GM19240 (cell line): ENCODE measurements at regions not wholly inside any gene's neighbourhood (a gene's known extent, or its start where the extent isn't known, plus 50 kb on each side); places are given as distances from the start of the nearest gene placed in this dataset.
"Not testable (repeated sequence)": the region's sequence is repeated elsewhere in the genome, so short reads cannot be mapped to it uniquely, and the experiment has no call there.

Experiments
- DNase-seq: peaks from one replicate; pipeline ENCODE4 v3.0.0; 2011; ENCODE audit warnings: low spot score; ENCODE audit not compliant: insufficient read length

DNA sequence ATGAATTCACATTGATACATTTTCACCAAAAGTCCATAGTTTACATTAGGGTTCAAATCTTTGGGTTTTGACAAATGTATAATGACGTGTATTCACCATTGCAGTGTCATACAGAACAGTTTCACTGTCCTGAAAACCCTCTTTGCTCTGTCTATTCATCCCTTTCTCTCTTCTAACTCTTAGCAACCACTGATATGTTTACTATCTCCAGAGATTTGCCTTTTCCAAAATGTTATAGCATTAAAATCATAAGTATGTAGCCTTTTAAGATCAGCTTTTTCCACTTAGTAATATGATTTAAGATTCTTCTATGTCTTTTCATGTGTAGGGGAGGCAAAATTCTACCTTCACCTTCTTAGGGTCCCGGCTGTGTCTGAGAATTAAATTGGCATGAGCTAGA, 203.8 kb downstream of the TPRG1 start:
- DNase-seq: no peak

- no peak for DNase-seq
These were observed 211.9 kb downstream of the TPRG1 start for GRCh38 chr3:189383630-189384029.

- DNase-seq: not testable (repeated sequence)
These were observed 214.1 kb downstream of the TPRG1 start for GRCh38 chr3:189385880-189386279.

DNA sequence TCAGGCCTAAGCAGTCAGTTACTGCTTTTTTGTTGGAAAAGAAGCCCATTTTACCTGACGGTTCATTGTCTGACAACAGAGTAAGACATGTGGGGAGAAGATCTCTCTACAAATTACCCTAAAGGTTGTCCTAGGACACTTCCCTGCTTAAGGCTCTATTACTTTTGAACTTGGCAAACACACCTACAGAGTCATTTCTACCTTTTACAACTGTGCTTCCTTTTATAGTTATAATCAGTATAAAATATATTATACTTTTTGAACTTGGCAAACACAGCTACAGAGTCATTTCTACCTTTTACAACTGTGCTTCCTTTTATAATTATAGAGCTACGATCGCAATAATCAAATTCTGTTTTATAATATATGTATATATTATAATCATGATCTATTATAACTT, 215.0 kb downstream of the TPRG1 start:
- DNase-seq: no peak

DNA sequence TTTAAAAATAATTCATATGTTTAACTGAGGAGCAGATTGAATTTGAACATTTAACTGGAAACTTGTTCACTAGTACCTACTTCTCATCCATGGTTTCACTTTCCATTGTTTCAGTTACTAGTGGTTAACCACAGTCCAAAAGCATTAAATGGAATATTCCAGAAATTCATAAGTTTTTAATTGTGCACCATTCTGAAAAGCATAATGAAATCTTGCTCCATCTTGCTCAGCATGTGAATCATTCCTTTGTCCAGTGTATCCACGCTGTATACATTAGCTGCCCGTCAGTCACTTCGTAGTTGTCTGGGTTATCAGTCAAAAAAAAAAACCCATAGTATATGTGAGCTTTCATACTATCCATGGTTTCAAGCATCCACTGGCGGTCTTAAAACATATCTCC, 217.6 kb downstream of the TPRG1 start:
- DNase-seq: no peak

DNA sequence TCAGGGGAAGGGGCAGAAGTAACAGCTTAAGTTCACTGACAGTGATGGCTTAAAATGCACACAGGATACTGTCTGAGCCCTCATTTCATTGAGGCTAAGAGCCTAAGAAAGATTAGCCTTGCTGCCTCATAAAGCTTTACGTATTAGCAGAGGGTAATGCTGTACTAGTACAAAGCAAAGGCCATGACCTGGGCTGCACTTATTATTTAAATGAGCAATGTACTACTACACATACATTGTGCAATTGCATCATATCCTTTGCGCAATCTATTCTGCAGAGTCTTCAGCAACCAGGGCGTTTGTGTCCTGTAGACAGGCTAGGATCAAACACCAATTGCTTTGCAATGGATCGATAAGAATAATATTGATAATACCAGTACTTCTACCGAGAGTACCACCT, 221.8 kb downstream of the TPRG1 start:
- DNase-seq: no peak

DNA sequence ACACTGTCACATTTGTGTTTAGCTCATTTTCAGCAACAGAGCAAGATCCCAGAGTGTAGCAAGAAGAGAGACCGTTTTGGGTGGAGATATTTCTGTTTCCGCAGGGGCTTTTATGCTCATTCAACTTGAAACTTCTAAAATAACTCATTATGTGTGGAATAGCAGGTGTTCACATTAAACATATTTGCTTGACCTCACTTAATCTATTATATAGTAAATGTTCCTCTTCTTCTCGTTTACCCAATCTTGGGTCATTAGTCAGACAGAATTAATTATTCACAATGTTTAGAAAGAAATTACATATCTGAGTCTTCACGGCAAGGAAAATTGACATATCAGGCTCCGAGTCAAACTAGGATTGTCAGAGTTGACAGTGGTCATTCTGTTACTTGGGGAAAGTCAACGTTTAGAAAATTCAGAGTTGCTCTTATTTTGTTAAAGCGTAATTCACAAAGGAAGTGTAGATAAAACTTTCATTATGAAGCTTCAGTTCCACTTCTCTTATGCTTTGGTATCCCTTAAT, 222.9 kb downstream of the TPRG1 start:
- no peak for DNase-seq

GRCh38 chr3:189395825-189396224, 224.1 kb downstream of the TPRG1 start:
- no peak for DNase-seq

- DNase-seq: no peak
These were observed 226.9 kb downstream of the TPRG1 start for GRCh38 chr3:189398656-189399055.

GRCh38 chr3:189401196-189401595, 229.4 kb downstream of the TPRG1 start:
- no peak for DNase-seq

DNA sequence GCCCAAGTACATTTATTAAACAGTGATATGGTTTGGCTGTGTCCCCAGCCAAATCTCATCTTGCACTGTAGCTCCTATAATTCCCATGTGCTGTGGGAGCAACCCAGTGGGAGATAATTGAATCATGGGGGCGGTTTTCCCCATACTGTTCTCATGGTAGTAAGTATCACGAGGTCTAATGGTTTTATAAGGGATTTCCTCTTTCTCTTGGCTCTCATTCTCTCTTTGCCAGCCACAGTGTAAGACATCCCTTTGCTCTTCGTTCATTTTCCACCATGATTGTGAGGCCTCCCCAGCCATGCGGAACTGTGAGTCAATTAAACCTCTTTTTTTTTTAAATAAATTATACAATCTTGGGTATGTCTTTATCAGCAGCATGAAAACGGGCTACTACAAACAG, 228.0 kb upstream of the TP63 start:
- DNase-seq: no peak

DNA sequence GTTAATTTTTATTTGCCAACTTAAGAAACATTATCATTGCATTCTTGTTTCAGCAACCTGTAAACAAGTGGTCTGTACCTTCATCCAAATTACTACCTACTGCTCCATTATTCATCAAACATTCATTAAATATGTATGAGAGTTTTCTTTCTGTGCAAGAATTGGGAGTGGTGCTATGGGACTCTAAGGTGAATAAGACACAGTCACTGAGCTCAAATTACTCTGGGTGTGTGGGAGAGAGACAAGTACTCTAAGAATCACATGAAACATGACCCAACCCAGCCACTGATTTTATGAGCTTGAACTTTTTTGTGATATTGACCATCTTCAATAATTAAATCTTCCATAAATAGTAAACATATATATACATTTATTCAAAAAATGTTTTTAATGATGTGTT, 227.2 kb upstream of the TP63 start:
- DNase-seq: no peak

DNA sequence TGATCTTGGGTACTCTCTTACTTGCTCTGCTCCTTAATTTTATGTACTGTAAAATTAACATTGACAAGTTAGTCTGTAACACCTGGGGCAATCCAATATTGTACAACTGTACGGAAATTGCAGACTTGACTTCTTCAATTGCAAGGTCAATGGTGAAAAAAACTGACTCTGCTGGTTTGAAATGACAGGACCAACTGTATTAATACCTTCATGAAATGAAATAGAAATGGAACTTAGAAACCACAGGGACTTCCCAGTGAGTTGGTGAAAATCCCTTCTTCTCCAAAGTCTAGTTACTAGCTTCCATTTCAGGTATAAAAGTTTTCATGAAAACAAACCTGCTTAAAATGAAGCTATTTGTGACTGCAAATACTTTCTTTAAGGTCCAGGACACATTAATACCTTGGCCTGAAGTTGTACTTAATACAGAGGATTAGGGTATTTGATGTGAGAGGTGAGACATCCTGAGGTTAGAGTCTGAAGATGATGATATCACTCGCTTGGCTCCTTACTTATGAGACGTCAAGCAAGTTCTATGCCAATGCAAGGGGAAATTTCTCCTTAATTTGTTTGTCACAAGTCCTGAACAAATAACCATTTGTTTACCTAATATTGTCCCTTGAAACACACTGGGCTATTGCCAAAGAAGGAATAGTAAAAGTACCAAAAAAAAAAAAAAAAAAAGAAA, 226.2 kb upstream of the TP63 start:
- DNase-seq: no peak

- no peak for DNase-seq
These were observed 225.0 kb upstream of the TP63 start for GRCh38 chr3:189406148-189406547.

- no peak for DNase-seq
These were observed 220.7 kb upstream of the TP63 start for GRCh38 chr3:189410522-189410921.

DNA sequence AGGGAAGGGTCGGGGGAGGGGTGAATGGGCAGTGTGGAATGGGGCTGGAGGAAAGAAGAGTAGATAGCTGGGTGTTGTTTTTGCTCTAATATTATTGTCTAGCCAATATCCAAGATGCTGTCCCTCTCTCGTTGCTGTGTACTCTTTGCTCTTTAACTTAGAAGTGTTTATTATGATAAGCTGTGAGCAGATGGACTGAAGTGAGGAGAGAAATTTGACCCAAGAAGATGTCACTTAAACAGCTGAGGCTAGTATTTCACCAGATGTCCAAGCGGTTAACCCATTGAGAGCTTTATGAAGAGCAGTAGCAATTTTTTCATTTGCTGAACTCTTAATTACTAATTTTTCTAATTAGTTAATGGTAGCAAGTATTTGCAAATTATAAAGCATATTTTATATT, 212.2 kb upstream of the TP63 start:
- DNase-seq: no peak

DNA sequence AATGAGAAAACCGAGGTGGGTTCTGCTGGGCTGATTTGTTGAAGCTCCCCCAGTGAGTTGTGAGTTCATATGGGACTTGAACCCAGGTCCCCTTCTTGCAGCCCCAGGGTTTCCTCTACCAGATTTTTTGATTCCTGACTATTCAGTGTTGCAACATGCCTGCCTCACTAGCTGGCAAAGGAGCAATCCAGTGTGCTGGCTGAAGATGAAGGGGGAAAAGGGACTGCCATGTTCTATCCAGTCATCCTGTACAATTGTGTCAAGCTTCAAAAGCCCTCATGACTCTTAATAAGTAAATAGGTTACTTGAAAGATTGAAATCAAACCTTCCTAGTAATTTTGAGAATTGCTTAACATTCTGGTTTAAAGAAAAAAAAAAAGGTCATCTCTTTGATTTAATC, 211.5 kb upstream of the TP63 start:
- DNase-seq: no peak

- DNase-seq: no peak
These were observed 206.3 kb upstream of the TP63 start for GRCh38 chr3:189424922-189425321.

GRCh38 chr3:189429019-189429418, 202.2 kb upstream of the TP63 start:
- DNase-seq: no peak

- no peak for DNase-seq
These were observed 201.0 kb upstream of the TP63 start for GRCh38 chr3:189430166-189430565.

DNA sequence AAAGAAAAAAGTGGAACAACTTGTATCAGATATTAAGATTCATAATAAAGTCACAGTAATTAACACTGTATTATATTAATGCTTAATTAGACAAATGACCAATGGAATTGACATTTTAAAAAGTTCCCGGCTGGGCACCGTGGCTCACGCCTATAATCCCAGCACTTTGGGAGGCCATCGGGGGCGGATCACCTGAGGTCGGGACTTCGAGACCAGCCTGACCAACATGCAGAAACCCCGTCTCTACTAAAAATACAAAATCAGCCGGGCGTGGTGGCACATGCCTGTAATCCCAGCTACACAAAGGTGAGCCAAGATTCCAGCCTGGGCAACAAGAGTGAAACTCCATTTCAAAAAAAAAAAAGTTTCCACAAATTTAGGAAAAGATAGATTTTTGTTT, 188.9 kb upstream of the TP63 start:
- DNase-seq: not testable (repeated sequence)

- DNase-seq: no peak
These were observed 184.1 kb upstream of the TP63 start for GRCh38 chr3:189446959-189447560.

- DNase-seq: no peak
These were observed 182.1 kb upstream of the TP63 start for GRCh38 chr3:189449084-189449483.
